GM04504 (cell line): ENCODE measurements at regions not wholly inside any gene's neighbourhood (a gene's known extent, or its start where the extent isn't known, plus 50 kb on each side); places are given as distances from the start of the nearest gene placed in this dataset.
"Not testable (repeated sequence)": the region's sequence is repeated elsewhere in the genome, so short reads cannot be mapped to it uniquely, and the experiment has no call there.

Experiments used
- DNase-seq: peaks from one replicate; pipeline ENCODE4 v3.0.0-alpha.2; 2012; ENCODE audit warnings: low read depth

- not testable (repeated sequence) for DNase-seq
Observed at GRCh38 chr16:88266935-88267551, 115.7 kb upstream of the ZNF469 start.

- not testable (repeated sequence) for DNase-seq
Observed at GRCh38 chr16:88268186-88268970, 114.4 kb upstream of the ZNF469 start.

- not testable (repeated sequence) for DNase-seq
Observed at GRCh38 chr16:88270171-88270790, 112.5 kb upstream of the ZNF469 start.

GRCh38 chr16:88271296-88271695, 111.5 kb upstream of the ZNF469 start:
- DNase-seq = not testable (repeated sequence)

- DNase-seq = not testable (repeated sequence)
Observed at GRCh38 chr16:88271776-88272175, 111.0 kb upstream of the ZNF469 start.

GRCh38 chr16:88272437-88272836, 110.3 kb upstream of the ZNF469 start:
- not testable (repeated sequence) for DNase-seq

- not testable (repeated sequence) for DNase-seq
Observed at GRCh38 chr16:88274126-88274750, 108.5 kb upstream of the ZNF469 start.

GRCh38 chr16:88274847-88275246, 107.9 kb upstream of the ZNF469 start:
- no peak for DNase-seq

GRCh38 chr16:88275336-88276122, 107.2 kb upstream of the ZNF469 start:
- not testable (repeated sequence) for DNase-seq

GRCh38 chr16:88276123-88276588, 106.6 kb upstream of the ZNF469 start:
- DNase-seq = not testable (repeated sequence)

- DNase-seq = no peak
Observed at GRCh38 chr16:88276591-88276990, 106.2 kb upstream of the ZNF469 start.

GRCh38 chr16:88279998-88280397, 102.8 kb upstream of the ZNF469 start:
- DNase-seq = no peak

- no peak for DNase-seq
Observed at GRCh38 chr16:88281858-88282563, 100.7 kb upstream of the ZNF469 start.

- DNase-seq = no peak
Observed at GRCh38 chr16:88282564-88283395, 100.0 kb upstream of the ZNF469 start.

- DNase-seq = no peak
Observed at GRCh38 chr16:88283596-88283995, 99.2 kb upstream of the ZNF469 start.

- no peak for DNase-seq
Observed at GRCh38 chr16:88284101-88284500, 98.7 kb upstream of the ZNF469 start.

- DNase-seq = no peak
Observed at GRCh38 chr16:88284626-88285513, 97.9 kb upstream of the ZNF469 start.

- DNase-seq = no peak
Observed at GRCh38 chr16:88285514-88285822, 97.3 kb upstream of the ZNF469 start.

GRCh38 chr16:88286301-88286923, 96.3 kb upstream of the ZNF469 start:
- DNase-seq = no peak
